GM23248 (cell line): ENCODE measurements at regions not wholly inside any gene's neighbourhood (a gene's known extent, or its start where the extent isn't known, plus 50 kb on each side); places are given as distances from the start of the nearest gene placed in this dataset.

Source experiments
- EZH2 ChIP-seq: fragments of 200-600 bp; sonication (generic); IDR thresholded peaks from 2 replicates; pipeline ENCODE4 v1.6.1; 2018; ENCODE audit warnings: antibody characterized with exemption, mild to moderate bottlenecking; ENCODE audit not compliant: insufficient read depth, poor library complexity, severe bottlenecking
- EZH2phosphoT487 ChIP-seq: fragments of 200-600 bp; sonication (generic); IDR thresholded peaks from 2 replicates; pipeline ENCODE4 v1.6.1; 2018; ENCODE audit warnings: antibody characterized with exemption, moderate library complexity, mild to moderate bottlenecking, low read depth; ENCODE audit not compliant: insufficient read depth

- TF ChIP-seq EZH2: no peak
- TF ChIP-seq EZH2phosphoT487: no peak
Observed at GRCh38 chr7:41808541-41808940, 105.7 kb upstream of the INHBA start.
